H1 (cell line): ENCODE measurements at regions not wholly inside any gene's neighbourhood (a gene's known extent, or its start where the extent isn't known, plus 50 kb on each side); places are given as distances from the start of the nearest gene placed in this dataset.

Source experiments
- CTCF ChIA-PET: fragments of 300-600 bp; sonication (Branson Sonifier 250); formaldehyde crosslinking; loops from one replicate; lab custom pipeline; 2021; ENCODE audit not compliant: partially characterized antibody; lab: Charles Lee
- POLR2A ChIA-PET: fragments of 300-600 bp; sonication (Branson Sonifier 250); formaldehyde crosslinking; loops from one replicate; lab custom pipeline; 2021; ENCODE audit warnings: inconsistent platforms; ENCODE audit not compliant: partially characterized antibody; lab: Charles Lee
- DNase-seq, 2 experiments: peaks; one replicate each; pipeline versions ENCODE4 v3.0.0 to v3.0.0-alpha.2; 2010 to 2022; ENCODE audit warnings: low spot score in 2 of 2, low read depth in 1 of 2, mixed read lengths in 1 of 2
- FAIRE-seq: peaks from 2 replicates; lab custom pipeline; 2011; peaks lifted over from hg19 to GRCh38; lab: Jason Lieb, UNC
- H2AFZ ChIP-seq: 2 replicates; pipeline ENCODE4 v1.8.1; 2012; ENCODE audit warnings: low read length, inconsistent platforms
- H2AK5ac ChIP-seq: 2 replicates; pipeline ENCODE4 v1.6.1; 2013; ENCODE audit warnings: low read depth, low read length
- H2BK120ac ChIP-seq: replicated peaks from 2 replicates; pipeline ENCODE3; 2013; ENCODE audit warnings: low read depth, low read length, inconsistent platforms
- H2BK12ac ChIP-seq: 2 replicates; pipeline ENCODE4 v1.6.1; 2013; ENCODE audit warnings: low read depth, low read length
- H2BK15ac ChIP-seq: 2 replicates; pipeline ENCODE4 v1.6.1; 2013; ENCODE audit warnings: low read length
- H2BK20ac ChIP-seq: 2 replicates; pipeline ENCODE4 v1.6.1; 2013; ENCODE audit warnings: low read length
- H2BK5ac ChIP-seq: 2 replicates; pipeline ENCODE4 v1.6.1; 2013; ENCODE audit warnings: low read depth, low read length
- H3K14ac ChIP-seq: 2 replicates; pipeline ENCODE4 v1.6.1; 2013; ENCODE audit warnings: inconsistent platforms; ENCODE audit not compliant: insufficient read length
- H3K18ac ChIP-seq: 2 replicates; pipeline ENCODE4 v1.6.1; 2013; ENCODE audit warnings: low read length; ENCODE audit errors: extremely low read depth
- H3K23ac ChIP-seq: 2 replicates; pipeline ENCODE4 v1.6.1; 2013; ENCODE audit warnings: inconsistent platforms; ENCODE audit not compliant: insufficient read length
- H3K23me2 ChIP-seq: 2 replicates; pipeline ENCODE4 v1.6.1; 2013; ENCODE audit warnings: low read depth, low read length
- H3K27ac ChIP-seq: 2 replicates; pipeline ENCODE4 v1.6.1; 2011; ENCODE audit warnings: low read depth, low read length, inconsistent platforms
- H3K27me3 ChIP-seq, 4 experiments: replicated peaks in 1 of 4; 1 replicate in 1 of 4; 2 replicates in 3 of 4; pipeline versions ENCODE4 v1.6.1 to v1.8.1; 2011 to 2013; ENCODE audit warnings: low read length in 3 of 4, mild to moderate bottlenecking in 3 of 4, inconsistent platforms in 2 of 4, mixed read lengths in 2 of 4, moderate library complexity in 1 of 4; ENCODE audit not compliant: control insufficient read depth in 3 of 4, insufficient read depth in 3 of 4; ENCODE audit errors: extremely low read depth in 1 of 4
- H3K36me3 ChIP-seq, 4 experiments: 2 replicates each; pipeline versions ENCODE4 v1.6.1 to v1.8.1; 2011 to 2013; ENCODE audit warnings: mild to moderate bottlenecking in 4 of 4, low read length in 3 of 4, moderate library complexity in 2 of 4, control low read depth in 1 of 4, inconsistent platforms in 1 of 4; ENCODE audit not compliant: insufficient read depth in 4 of 4, control insufficient read depth in 2 of 4
- H3K4ac ChIP-seq: replicated peaks from 2 replicates; pipeline ENCODE3; 2013; ENCODE audit warnings: low read length, low read depth, mixed read lengths, inconsistent platforms; ENCODE audit not compliant: insufficient read length
- H3K4me1 ChIP-seq, 4 experiments: replicated peaks in 1 of 4; 1 replicate in 1 of 4; 2 replicates in 3 of 4; pipeline versions ENCODE4 v1.6.1 to v1.8.1; 2011 to 2013; ENCODE audit warnings: low read length in 3 of 4, inconsistent platforms in 2 of 4, mixed read lengths in 1 of 4; ENCODE audit not compliant: insufficient read depth in 4 of 4, control insufficient read depth in 3 of 4
- H3K4me2 ChIP-seq, 2 experiments: 2 replicates each; pipeline versions ENCODE4 v1.6.1 to v1.8.1; 2011 to 2013; ENCODE audit warnings: low read depth in 2 of 2, low read length in 2 of 2, control low read depth in 1 of 2, inconsistent platforms in 1 of 2, mild to moderate bottlenecking in 1 of 2; ENCODE audit not compliant: insufficient read depth in 1 of 2
- H3K4me3 ChIP-seq, 4 experiments: fragments of 200-600, 300-600 bp in 1 of 4; sonication (generic), shearing (Covaris generic), sonication (Bioruptor Twin) in 1 of 4; 2 replicates each; pipeline versions ENCODE4 v1.5.1 to v1.8.1; 2011 to 2016; ENCODE audit warnings: low read length in 4 of 4, low read depth in 3 of 4, control low read depth in 2 of 4, inconsistent platforms in 2 of 4, mild to moderate bottlenecking in 2 of 4, mixed read lengths in 1 of 4, moderate library complexity in 1 of 4; ENCODE audit not compliant: insufficient read depth in 2 of 4; ENCODE audit errors: extremely low read depth in 1 of 4
- H3K56ac ChIP-seq: replicated peaks from 2 replicates; pipeline ENCODE3; 2013; ENCODE audit warnings: low read depth, mild to moderate bottlenecking, mixed read lengths, low read length, inconsistent platforms; ENCODE audit not compliant: insufficient read length
- H3K79me1 ChIP-seq: 2 replicates; pipeline ENCODE4 v1.6.1; 2013; ENCODE audit warnings: low read depth, low read length, control low read depth
- H3K79me2 ChIP-seq, 2 experiments: 2 replicates each; pipeline versions ENCODE4 v1.6.1 to v1.8.1; 2012 to 2013; ENCODE audit warnings: low read length in 2 of 2, mild to moderate bottlenecking in 2 of 2, inconsistent platforms in 1 of 2; ENCODE audit not compliant: insufficient read depth in 2 of 2, control insufficient read depth in 1 of 2
- H3K9ac ChIP-seq, 4 experiments: replicated peaks in 1 of 4; 1 replicate in 1 of 4; 2 replicates in 3 of 4; pipeline versions ENCODE4 v1.6.1 to v1.8.1; 2011 to 2013; ENCODE audit warnings: low read depth in 3 of 4, low read length in 3 of 4, control low read depth in 2 of 4, mild to moderate bottlenecking in 2 of 4, moderate library complexity in 2 of 4, inconsistent platforms in 1 of 4; ENCODE audit errors: extremely low read depth in 1 of 4
- H3K9me3 ChIP-seq, 2 experiments: 2 replicates each; pipeline versions ENCODE4 v1.6.1 to v1.8.1; 2012 to 2013; ENCODE audit warnings: mild to moderate bottlenecking in 2 of 2, moderate library complexity in 2 of 2, control low read depth in 1 of 2, inconsistent platforms in 1 of 2, low read depth in 1 of 2, low read length in 1 of 2, mixed read lengths in 1 of 2; ENCODE audit not compliant: insufficient read depth in 2 of 2
- H4K20me1 ChIP-seq, 2 experiments: replicated peaks in 1 of 2; 2 replicates each; pipeline versions ENCODE3 to v1.8.1; 2011 to 2013; ENCODE audit warnings: inconsistent platforms in 2 of 2, low read length in 2 of 2, mild to moderate bottlenecking in 1 of 2; ENCODE audit not compliant: insufficient read depth in 2 of 2, control insufficient read depth in 1 of 2
- H4K5ac ChIP-seq: 2 replicates; pipeline ENCODE4 v1.6.1; 2013; ENCODE audit warnings: low read length, low read depth, mixed read lengths, inconsistent platforms; ENCODE audit not compliant: insufficient read length
- H4K8ac ChIP-seq: 2 replicates; pipeline ENCODE4 v1.8.0; 2013; ENCODE audit warnings: mild to moderate bottlenecking, moderate library complexity, low read length, inconsistent platforms; ENCODE audit not compliant: insufficient read depth; ENCODE audit errors: extremely low read depth
- H4K91ac ChIP-seq: replicated peaks from 2 replicates; pipeline ENCODE3; 2013; ENCODE audit warnings: low read length, mixed read lengths, inconsistent platforms; ENCODE audit not compliant: insufficient read length
- FOSL1 ChIP-seq: IDR thresholded peaks from 2 replicates; pipeline ENCODE4 v1.6.1; 2011; ENCODE audit warnings: mild to moderate bottlenecking, low read depth, low read length, moderate library complexity; ENCODE audit not compliant: insufficient read depth
- JUN ChIP-seq: IDR thresholded peaks from 2 replicates; pipeline ENCODE4 v1.6.1; 2011; ENCODE audit warnings: low read depth, mild to moderate bottlenecking, improper control_type of control experiment, low read length
- NANOG ChIP-seq: IDR thresholded peaks from 2 replicates; pipeline ENCODE4 v1.6.1; 2011; ENCODE audit warnings: low read length, low read depth, mild to moderate bottlenecking, inconsistent platforms; ENCODE audit not compliant: insufficient read depth, poor library complexity, severe bottlenecking
- RXRA ChIP-seq: IDR thresholded peaks from 2 replicates; pipeline ENCODE4 v1.6.1; 2011; ENCODE audit warnings: low read depth, mild to moderate bottlenecking, low read length, moderate library complexity; ENCODE audit not compliant: insufficient read depth
- WGBS, 2 experiments: shearing (Covaris generic) in 1 of 2; methylation state at CpG; one replicate each; pipeline versions ENCODE4 v1.1.6 to v1.1.7; 2013 to 2015; ENCODE audit warnings: low lambda C conversion rate in 2 of 2, mixed read lengths in 2 of 2, inconsistent platforms in 1 of 2, low coverage in 1 of 2, missing lambda C conversion rate in 1 of 2; ENCODE audit not compliant: insufficient replicate concordance in 2 of 2, insufficient coverage in 1 of 2, insufficient read length in 1 of 2; ENCODE audit errors: extremely low coverage in 1 of 2, missing lambda C conversion rate in 1 of 2; 5-methylcytosine and 5-hydroxymethylcytosine counted together

GRCh38 chr18:3354506-3354905, 92.6 kb downstream of the MYL12B start:
- no peak overlapping the region for H3K4me3 ChIP-seq
- H2BK15ac ChIP-seq, result no peak overlapping the region
- DNase-seq (no peak), FAIRE-seq (no peak)
- no peak overlapping the region for H4K5ac ChIP-seq
- CTCF ChIA-PET, result interaction anchor here (0.8 kb wide), 1 partner anchor 291 kb away, joined by 3 read pairs; no protein-coding TSS in a partner anchor
- no peak overlapping the region for H3K4me2 ChIP-seq
- no peak overlapping the region for H3K27ac ChIP-seq
- no peak overlapping the region for H2AK5ac ChIP-seq
- no peak overlapping the region for H3K23ac ChIP-seq
- H2AFZ ChIP-seq, result no peak overlapping the region
- no peak overlapping the region for H3K4ac ChIP-seq
- no peaks in the 10 kb centered on the region for H3K27me3 ChIP-seq
- no peaks in the 10 kb centered on the region; a peak in 2 of 7 replicates for H3K4me1 ChIP-seq
- H3K79me2 ChIP-seq, result no peaks in the 10 kb centered on the region
- H3K14ac ChIP-seq, result no peak overlapping the region
- H3K36me3 ChIP-seq, result no peaks in the 10 kb centered on the region
- H4K20me1 ChIP-seq, result no peaks in the 10 kb centered on the region
- H3K23me2 ChIP-seq, result no peaks in the 10 kb centered on the region
- H3K56ac ChIP-seq, result no peak overlapping the region
- H3K18ac ChIP-seq, result no peak overlapping the region
- no peaks in the 10 kb centered on the region for H3K9me3 ChIP-seq
- 75% methylated on average over 4 of the region's 4 CpGs; no CpG with 5 or more reads in 1 of the 2 experiments for WGBS, 2 experiments
- POLR2A ChIA-PET, result no interaction called here
- H2BK12ac ChIP-seq, result no peak overlapping the region
- TF ChIP-seq FOSL1, result no peak
- TF ChIP-seq JUN, result no peak
- TF ChIP-seq RXRA, result no peak
- TF ChIP-seq NANOG, result no peak
- H2BK5ac ChIP-seq, result no peak overlapping the region
- H3K79me1 ChIP-seq, result no peaks in the 10 kb centered on the region
- no peak overlapping the region for H4K8ac ChIP-seq
- no peak overlapping the region for H4K91ac ChIP-seq
- H2BK20ac ChIP-seq, result no peak overlapping the region
- H3K9ac ChIP-seq, result no peak overlapping the region
- H2BK120ac ChIP-seq, result no peak overlapping the region
